A673 (cell line): ENCODE measurements at regions not wholly inside any gene's neighbourhood (a gene's known extent, or its start where the extent isn't known, plus 50 kb on each side); places are given as distances from the start of the nearest gene placed in this dataset.

ENCODE experiments used
- EZH2 ChIP-seq: fragments of 200-600 bp; sonication (generic); IDR thresholded peaks from 2 replicates; pipeline ENCODE4 v1.6.1; 2017; ENCODE audit warnings: borderline replicate concordance, low read depth, mild to moderate bottlenecking, mixed read lengths, antibody characterized with exemption, low read length; ENCODE audit not compliant: poor library complexity, severe bottlenecking
- TF ChIP-seq, protein P1 (sequence below): fragments of 300-800, 200-600 bp; sonication (generic); conservative IDR thresholded peaks from 2 replicates; pipeline ENCODE4 v1.5.1; 2017; ENCODE audit warnings: low read depth, mild to moderate bottlenecking, antibody characterized with exemption, low read length, moderate library complexity, mixed read lengths

- TF ChIP-seq, protein P1, sequence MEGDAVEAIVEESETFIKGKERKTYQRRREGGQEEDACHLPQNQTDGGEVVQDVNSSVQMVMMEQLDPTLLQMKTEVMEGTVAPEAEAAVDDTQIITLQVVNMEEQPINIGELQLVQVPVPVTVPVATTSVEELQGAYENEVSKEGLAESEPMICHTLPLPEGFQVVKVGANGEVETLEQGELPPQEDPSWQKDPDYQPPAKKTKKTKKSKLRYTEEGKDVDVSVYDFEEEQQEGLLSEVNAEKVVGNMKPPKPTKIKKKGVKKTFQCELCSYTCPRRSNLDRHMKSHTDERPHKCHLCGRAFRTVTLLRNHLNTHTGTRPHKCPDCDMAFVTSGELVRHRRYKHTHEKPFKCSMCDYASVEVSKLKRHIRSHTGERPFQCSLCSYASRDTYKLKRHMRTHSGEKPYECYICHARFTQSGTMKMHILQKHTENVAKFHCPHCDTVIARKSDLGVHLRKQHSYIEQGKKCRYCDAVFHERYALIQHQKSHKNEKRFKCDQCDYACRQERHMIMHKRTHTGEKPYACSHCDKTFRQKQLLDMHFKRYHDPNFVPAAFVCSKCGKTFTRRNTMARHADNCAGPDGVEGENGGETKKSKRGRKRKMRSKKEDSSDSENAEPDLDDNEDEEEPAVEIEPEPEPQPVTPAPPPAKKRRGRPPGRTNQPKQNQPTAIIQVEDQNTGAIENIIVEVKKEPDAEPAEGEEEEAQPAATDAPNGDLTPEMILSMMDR = no peak
- no peak for TF ChIP-seq EZH2
Measured at GRCh38 chr9:30348904-30349303, 2035.5 kb upstream of the ACO1 start.
